ENCODE measurements at regions not wholly inside any gene's neighbourhood (a gene's known extent, or its start where the extent isn't known, plus 50 kb on each side); places are given as distances from the start of the nearest gene placed in this dataset.

DNA sequence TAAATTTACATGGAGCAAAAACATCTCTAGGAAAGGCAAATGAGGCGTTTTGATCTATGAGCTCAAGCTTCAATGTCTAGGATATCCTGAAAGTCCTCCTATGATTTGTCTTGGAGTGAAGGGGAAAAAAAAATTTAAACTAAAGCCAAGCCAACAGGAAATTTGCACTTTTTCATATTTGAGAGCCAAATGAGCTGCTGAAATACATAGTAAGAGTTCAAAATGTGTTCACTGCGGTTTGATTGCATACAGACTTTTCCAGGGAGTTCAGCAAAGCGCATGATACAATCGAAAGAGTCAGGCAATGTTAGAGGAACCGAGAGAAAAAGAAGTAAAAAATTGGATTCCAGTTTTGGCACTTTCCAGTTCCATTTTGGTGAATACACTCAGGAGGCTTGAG is 633.4 kb upstream of the MGMT start:
- Histone ChIP-seq H3K9me3 (no peaks in the 10 kb centered on the region), H3K27me3 (ENCODE audit: insufficient read depth in 3 of 3, low read length in 2 of 3) (no peaks in the 10 kb centered on the region), H3K4me1 (no peaks in the 10 kb centered on the region), H3K36me3 (ENCODE audit: insufficient read depth in 1 of 2, low read depth in 1 of 2) (no peaks in the 10 kb centered on the region), H3K27ac (no peak overlapping the region), H3K4me3 (no peak overlapping the region)
- DNase-seq = no peak
- TF ChIP-seq, protein P1, sequence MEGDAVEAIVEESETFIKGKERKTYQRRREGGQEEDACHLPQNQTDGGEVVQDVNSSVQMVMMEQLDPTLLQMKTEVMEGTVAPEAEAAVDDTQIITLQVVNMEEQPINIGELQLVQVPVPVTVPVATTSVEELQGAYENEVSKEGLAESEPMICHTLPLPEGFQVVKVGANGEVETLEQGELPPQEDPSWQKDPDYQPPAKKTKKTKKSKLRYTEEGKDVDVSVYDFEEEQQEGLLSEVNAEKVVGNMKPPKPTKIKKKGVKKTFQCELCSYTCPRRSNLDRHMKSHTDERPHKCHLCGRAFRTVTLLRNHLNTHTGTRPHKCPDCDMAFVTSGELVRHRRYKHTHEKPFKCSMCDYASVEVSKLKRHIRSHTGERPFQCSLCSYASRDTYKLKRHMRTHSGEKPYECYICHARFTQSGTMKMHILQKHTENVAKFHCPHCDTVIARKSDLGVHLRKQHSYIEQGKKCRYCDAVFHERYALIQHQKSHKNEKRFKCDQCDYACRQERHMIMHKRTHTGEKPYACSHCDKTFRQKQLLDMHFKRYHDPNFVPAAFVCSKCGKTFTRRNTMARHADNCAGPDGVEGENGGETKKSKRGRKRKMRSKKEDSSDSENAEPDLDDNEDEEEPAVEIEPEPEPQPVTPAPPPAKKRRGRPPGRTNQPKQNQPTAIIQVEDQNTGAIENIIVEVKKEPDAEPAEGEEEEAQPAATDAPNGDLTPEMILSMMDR (IDR thresholded peaks at IDR 0.05) = no peak
- intact Hi-C loops (cut with DNase I) = no loop called here
- ATAC-seq = no peak
- 78 to 86% (median 86%) methylated on average over 5 of the region's 5 CpGs for WGBS, 3 donors

DNA sequence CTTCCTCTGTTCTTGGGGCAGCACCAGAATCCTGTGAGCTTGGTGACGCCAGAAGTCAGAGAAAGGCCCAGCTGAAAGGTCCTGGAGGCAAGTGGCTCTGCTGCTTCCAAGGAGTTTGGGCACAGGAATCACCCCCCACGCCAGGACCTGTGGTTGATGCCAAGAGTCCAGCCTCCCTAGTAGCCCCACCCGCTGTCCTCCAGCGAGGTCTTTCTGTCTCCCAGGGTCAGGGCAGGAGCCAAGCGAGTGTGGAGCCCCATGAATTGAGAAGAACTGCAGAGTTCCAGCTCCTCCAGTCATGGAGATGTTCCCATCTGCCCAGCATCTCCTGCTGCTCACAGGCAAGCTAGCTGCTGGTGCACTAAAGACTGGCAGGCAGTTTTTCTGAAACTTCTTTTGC is 631.7 kb upstream of the MGMT start:
- Histone ChIP-seq H3K36me3 (ENCODE audit: insufficient read depth in 1 of 2, low read depth in 1 of 2) (no peaks in the 10 kb centered on the region), H3K27ac (no peak overlapping the region), H3K4me1 (no peaks in the 10 kb centered on the region), H3K4me3 (no peak overlapping the region), H3K27me3 (ENCODE audit: insufficient read depth in 3 of 3, low read length in 2 of 3) (no peaks in the 10 kb centered on the region), H3K9me3 (no peaks in the 10 kb centered on the region)
- ATAC-seq (no peak), DNase-seq (no peak)
- WGBS, 3 donors = 32 to 59% (median 50%) methylated on average over 5 of the region's 5 CpGs
- TF ChIP-seq, protein P1 (IDR thresholded peaks at IDR 0.05) = no peak
- intact Hi-C loops (cut with DNase I) = no loop called here

DNA sequence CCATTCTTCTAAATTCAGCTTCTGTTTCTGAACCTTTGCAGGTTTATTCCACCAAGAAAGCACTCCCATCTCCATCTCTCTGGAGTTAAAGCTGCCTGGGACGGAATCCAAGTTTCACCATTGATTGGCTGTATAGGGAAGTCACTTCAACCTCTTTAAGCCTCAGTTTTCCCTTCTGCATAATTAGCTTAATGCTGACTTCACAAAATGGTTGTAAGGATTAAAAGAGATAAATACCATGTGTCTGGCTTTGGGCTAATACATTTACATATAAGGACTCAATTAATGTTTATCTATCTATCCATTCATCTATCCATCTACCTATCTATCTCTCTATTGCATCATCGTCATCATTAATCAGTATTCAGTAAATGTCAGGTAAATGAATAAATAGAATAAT is 629.6 kb upstream of the MGMT start:
- DNase-seq (no peak), ATAC-seq (no peak)
- H3K36me3 ChIP-seq (ENCODE audit: insufficient read depth in 1 of 2, low read depth in 1 of 2) = no peaks in the 10 kb centered on the region
- H3K27ac ChIP-seq = no peak overlapping the region
- H3K27me3 ChIP-seq (ENCODE audit: insufficient read depth in 3 of 3, low read length in 2 of 3) = no peaks in the 10 kb centered on the region
- no peaks in the 10 kb centered on the region for H3K4me1 ChIP-seq
- H3K9me3 ChIP-seq = no peaks in the 10 kb centered on the region
- intact Hi-C loops (cut with DNase I) = no loop called here
- TF ChIP-seq, protein P1 (IDR thresholded peaks at IDR 0.05) = no peak
- 95 to 99% (median 98%) methylated on average over 2 of the region's 2 CpGs for WGBS, 3 donors
- H3K4me3 ChIP-seq = no peak overlapping the region

DNA sequence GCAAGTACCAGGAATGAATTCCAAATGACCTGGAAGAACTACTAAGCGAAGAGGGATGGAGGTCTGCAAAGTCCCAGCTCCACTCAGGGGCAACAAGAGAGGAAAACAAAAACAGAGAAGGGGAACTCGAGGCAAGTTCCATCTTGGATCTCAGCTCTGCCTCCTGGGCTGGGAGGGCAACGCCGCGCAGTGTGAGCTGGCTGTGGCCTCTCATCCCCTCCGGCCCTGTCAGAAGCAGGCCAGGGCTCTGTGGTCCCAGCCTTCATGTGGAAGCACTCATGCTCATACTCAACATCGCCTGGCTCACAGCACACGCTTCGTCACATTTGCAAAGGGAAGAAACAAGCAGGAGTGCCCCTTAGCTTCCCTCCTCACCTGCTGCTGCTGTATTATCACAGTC is 627.9 kb upstream of the MGMT start:
- 91 to 94% (median 93%) methylated on average over 9 of the region's 9 CpGs for WGBS, 3 donors
- Histone ChIP-seq H3K9me3 (no peaks in the 10 kb centered on the region), H3K27ac (no peak overlapping the region), H3K4me3 (no peak overlapping the region), H3K27me3 (ENCODE audit: insufficient read depth in 3 of 3, low read length in 2 of 3) (no peaks in the 10 kb centered on the region), H3K4me1 (no peaks in the 10 kb centered on the region), H3K36me3 (ENCODE audit: insufficient read depth in 1 of 2, low read depth in 1 of 2) (no peaks in the 10 kb centered on the region)
- no peak for DNase-seq
- intact Hi-C loops (cut with DNase I) = no loop called here
- TF ChIP-seq, protein P1 (IDR thresholded peaks at IDR 0.05) = no peak
- no peak for ATAC-seq

DNA sequence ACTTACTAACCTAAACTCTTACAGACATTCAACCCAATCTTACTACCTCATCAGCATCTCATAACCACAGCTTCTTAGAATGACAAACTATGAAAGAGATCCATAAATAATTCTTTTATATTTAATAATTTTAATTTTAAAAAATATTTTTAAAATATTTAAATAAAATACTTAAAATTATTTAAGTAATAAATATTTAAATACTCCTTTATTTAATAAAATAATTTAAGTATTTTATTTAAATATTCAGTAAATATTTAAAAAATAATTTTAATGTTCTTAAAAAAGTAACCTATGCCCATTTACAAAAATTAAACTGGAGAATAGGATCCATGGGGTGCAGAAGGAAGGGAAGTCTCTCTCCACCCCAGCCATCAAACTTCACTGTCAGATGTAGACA is 627.3 kb upstream of the MGMT start:
- TF ChIP-seq, protein P1 (IDR thresholded peaks at IDR 0.05) = no peak

More for the DNA sequence above, 627.3 kb upstream of the MGMT start:
- Histone ChIP-seq H3K4me1 (no peaks in the 10 kb centered on the region), H3K36me3 (ENCODE audit: insufficient read depth in 1 of 2, low read depth in 1 of 2) (no peaks in the 10 kb centered on the region), H3K9me3 (no peaks in the 10 kb centered on the region), H3K27ac (no peak overlapping the region), H3K4me3 (no peak overlapping the region), H3K27me3 (ENCODE audit: insufficient read depth in 3 of 3, low read length in 2 of 3) (no peaks in the 10 kb centered on the region)
- ATAC-seq = no peak
- intact Hi-C loops (cut with DNase I) = no loop called here
- DNase-seq = no peak
